ENCODE measurements at regions not wholly inside any gene's neighbourhood (a gene's known extent, or its start where the extent isn't known, plus 50 kb on each side); places are given as distances from the start of the nearest gene placed in this dataset.
"Not testable (repeated sequence)": the region's sequence is repeated elsewhere in the genome, so short reads cannot be mapped to it uniquely, and the experiment has no call there.

GRCh38 chr6:135110261-135110781 lies 55.7 kb upstream of the HBS1L start:
- not testable (repeated sequence) for TF ChIP-seq CTCF (conservative IDR thresholded peaks at IDR 0.05 in 1 of 2, IDR thresholded peaks at IDR 0.05 in 1 of 2; ENCODE audit: low read depth in 1 of 2, low read length in 2 of 2); EZH2 (IDR thresholded peaks at IDR 0.05; ENCODE audit: low read length, missing control alignments)
